Inferior parietal cortex (tissue), 1 donor: ENCODE measurements at regions not wholly inside any gene's neighbourhood (a gene's known extent, or its start where the extent isn't known, plus 50 kb on each side); places are given as distances from the start of the nearest gene placed in this dataset.

Source experiments
- DNase-seq: peaks from one replicate; pipeline ENCODE4 v3.0.0-alpha.2; 2016; ENCODE audit errors: extremely low spot score

DNA sequence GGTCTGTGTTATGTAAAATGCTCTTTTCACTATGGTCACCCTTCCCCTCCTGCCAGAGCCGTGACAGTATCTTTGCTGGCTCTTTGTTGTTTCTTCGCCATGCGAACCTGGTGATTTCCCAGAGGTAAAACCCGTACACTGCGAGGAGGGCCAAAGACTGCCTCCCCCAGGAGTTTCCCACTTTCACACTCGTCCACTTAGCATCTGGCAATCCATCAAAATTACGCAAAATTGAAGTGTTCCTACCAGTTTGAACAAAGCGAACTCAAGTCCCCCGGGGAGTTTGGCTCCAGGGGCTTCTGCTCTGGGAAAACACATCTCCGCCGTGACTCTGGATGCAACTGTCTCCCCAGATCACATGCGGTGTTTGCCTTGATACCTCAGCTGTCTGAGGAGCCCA, 239.9 kb downstream of the FAM43A start:
- no peak for DNase-seq

GRCh38 chr3:194928227-194928626, 242.5 kb downstream of the FAM43A start:
- no peak for DNase-seq

GRCh38 chr3:194928831-194929577, 243.3 kb downstream of the FAM43A start:
- no peak for DNase-seq

- no peak for DNase-seq
Observed at GRCh38 chr3:194929578-194929960, 243.9 kb downstream of the FAM43A start.

DNA sequence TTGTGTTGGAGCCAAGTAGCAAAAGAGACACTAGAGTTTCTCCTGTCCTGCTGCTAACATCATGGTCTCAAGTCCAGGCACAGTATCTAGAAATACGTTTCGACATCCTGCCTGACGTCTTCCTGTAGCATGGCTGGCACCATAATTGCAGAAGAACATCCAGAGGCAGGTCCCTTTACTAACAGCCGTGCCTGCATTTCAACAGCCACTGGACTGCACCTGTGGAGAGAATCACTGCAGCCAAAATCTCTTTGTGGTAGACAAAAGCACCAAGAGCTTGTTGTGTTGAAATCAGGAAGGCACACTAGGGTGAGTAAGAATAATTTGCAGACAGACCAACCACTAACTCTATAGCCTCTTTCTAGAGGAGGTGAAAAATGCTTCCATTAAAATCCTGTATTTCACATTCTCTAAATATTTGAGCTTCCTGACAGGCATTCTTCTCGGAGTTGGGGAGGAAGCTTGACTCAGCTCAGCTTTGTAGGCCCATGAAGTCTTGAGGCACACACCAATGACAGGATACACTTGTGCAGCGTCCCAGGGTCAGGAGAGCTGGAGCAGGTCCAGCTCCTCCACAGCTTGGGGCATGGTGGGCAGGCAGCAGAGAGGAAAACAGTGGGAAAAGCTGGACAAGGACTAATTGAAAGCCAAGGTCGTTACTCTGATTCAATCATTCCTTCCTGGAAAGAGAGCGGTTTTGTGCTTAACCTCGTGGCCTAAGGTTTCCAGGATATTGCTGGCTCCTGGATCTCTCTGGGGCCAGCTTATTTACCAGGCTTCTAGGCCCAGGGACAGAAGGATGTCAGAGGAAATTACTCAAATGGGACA, 244.9 kb downstream of the FAM43A start:
- no peak for DNase-seq

GRCh38 chr3:194931347-194931746, 245.7 kb downstream of the FAM43A start:
- no peak for DNase-seq

- no peak for DNase-seq
Observed at GRCh38 chr3:194931865-194932264, 246.2 kb downstream of the FAM43A start.

DNA sequence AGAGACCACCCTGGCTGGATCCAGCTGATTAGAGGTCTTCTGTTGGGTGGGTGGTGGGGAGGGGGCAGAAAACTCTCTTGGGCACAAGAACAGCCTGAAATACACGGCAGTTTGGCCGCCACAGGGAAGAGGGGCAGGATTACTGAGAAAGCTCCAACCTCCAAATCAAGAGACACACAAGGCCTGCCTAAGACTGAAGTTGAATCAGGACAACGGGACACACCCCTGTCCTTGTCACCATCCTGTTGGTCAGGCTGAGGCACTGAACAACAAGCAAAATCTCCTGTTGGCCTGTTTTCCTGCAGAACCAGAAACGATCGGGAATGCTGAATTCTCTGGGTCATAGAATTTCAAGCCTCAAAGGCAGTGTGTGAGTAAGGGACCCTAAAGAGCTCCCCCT, 247.8 kb downstream of the FAM43A start:
- DNase-seq: no peak

- no peak for DNase-seq
Observed at GRCh38 chr3:194935061-194935460, 249.4 kb downstream of the FAM43A start.

DNA sequence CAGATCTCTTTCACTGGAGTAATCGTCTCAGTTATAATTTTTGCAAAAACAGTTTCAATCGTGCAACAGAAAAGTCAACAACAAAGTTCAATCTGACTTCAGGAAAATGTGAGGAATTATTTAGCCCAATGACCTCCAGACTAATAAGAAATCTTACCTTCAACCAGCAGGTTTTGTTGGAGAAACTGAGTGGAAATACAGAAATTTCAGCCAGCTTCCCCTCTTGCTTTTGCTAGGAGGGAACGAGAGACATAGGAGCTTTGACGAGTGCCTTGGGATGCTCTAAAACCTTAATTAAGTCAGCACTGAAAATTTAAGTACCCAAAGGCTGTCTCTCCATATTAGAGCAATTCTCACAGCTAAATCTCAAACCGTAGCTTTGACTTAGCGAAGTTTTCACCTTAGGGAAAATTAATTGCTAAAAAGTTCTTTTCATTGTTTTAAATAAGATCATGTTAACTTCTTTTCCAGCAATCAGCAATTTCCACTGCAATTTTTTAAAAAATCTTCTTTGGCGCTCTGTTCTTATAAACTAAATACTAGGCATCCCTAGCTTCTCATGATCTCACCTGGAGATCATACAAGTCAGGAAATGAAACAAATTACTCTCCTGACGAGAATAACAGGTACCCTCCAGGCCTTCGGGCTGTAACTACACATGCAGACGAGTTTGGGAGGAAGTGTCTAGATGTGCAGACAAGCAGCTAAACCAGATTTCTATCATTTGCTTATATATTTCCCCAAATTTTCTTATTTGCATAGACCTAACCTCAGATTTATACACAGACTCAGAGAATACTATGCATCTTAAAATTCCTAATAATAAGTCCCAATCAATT, 250.2 kb downstream of the FAM43A start:
- DNase-seq: no peak

DNA sequence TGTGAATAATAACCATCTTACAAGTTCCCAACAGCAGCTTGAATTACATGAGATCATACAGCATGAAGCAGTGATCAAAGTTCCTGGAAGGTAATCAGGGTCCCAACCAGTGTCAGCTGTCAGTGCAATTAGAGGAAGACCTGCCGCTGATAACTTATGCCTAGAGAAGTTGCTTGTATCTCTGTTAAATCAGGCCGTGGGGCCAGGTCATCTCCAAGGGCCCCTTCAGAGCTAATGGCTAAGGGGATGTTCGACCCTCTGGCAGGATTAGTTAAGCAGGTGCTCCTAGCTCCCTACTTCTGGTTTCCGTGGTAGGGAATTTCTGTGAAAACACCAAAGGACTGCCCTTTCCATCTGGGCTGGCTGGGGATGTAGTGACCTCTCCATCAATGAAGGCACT, 251.0 kb downstream of the FAM43A start:
- DNase-seq: no peak

- DNase-seq: no peak
Observed at GRCh38 chr3:194937144-194937543, 251.5 kb downstream of the FAM43A start.

DNA sequence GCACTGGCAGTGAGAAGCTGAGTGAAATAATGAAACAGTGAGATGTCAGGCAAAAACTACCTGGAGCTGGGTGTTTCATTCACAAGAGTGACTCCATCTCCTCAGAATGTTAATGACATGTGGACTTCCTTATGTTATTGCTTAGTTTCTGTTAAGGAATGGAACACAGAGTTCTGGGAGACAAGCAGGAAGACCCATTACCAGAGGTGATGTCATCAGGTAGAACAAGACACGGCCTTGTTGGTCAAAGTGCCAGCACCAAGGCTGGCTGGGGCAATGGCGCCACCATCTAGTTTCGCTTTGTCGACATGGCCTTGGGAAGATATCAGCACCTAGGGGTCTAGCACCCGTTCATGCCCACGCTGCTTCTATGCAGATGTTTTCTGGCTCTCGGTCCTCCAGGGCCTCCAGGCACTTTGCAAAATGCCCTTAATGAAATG, 252.2 kb downstream of the FAM43A start:
- DNase-seq: no peak

DNA sequence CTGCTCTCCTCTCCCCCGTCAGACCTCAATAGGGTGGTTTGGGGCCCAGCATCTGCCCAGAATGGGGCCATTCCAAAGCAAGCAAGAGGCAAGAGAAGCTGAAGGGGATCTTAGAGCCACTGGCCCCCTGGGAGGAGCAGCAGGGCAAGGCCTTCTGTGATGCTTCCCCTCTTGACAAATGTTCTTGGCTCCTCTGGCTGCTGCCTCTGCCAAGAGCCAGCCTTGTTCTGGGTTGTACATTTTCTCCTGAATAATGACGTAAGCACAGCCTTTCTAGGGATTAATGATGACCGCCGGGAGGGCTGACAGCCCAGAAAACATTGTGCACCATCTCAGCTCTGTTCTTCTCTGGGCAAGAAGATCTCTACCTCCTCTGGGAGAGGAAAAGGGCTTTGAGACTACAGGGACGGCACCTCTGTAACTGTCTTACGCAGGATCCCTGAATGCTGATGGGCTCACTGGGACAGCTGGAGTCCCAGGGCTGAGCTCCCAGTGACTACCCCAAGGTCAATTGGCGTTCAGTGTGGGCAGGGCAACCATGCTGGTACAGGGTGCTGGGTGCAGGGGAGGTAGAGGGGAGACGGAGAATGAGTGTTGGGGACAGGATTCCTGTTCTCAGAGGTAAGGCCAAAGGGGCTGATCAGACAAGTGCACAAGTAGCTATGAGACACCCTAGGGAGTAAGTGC, 253.3 kb downstream of the FAM43A start:
- no peak for DNase-seq

GRCh38 chr3:194939532-194939909, 253.8 kb downstream of the FAM43A start:
- DNase-seq: no peak

- no peak for DNase-seq
Observed at GRCh38 chr3:194939949-194940770, 254.5 kb downstream of the FAM43A start.

GRCh38 chr3:194941360-194941955, 255.8 kb downstream of the FAM43A start:
- DNase-seq: no peak

- DNase-seq: no peak
Observed at GRCh38 chr3:194941956-194942511, 256.4 kb downstream of the FAM43A start.

- DNase-seq: no peak
Observed at GRCh38 chr3:194944526-194944925, 258.8 kb downstream of the FAM43A start.

- DNase-seq: no peak
Observed at GRCh38 chr3:194945508-194945907, 259.8 kb downstream of the FAM43A start.
